PC-3 (cell line): ENCODE measurements at regions not wholly inside any gene's neighbourhood (a gene's known extent, or its start where the extent isn't known, plus 50 kb on each side); places are given as distances from the start of the nearest gene placed in this dataset.
"Not testable (repeated sequence)": the region's sequence is repeated elsewhere in the genome, so short reads cannot be mapped to it uniquely, and the experiment has no call there.

ENCODE experiments used
- EZH2 ChIP-seq: fragments of 300-600 bp; sonication (generic); IDR thresholded peaks from one replicate; pipeline ENCODE4 v1.6.1; 2017; ENCODE audit warnings: antibody characterized with exemption, mild to moderate bottlenecking, low read length; ENCODE audit not compliant: unreplicated experiment
- TF ChIP-seq, protein P1 (sequence below): fragments of 300-600 bp; sonication (generic); conservative IDR thresholded peaks from 2 replicates; pipeline ENCODE4 v1.5.1; 2017; ENCODE audit warnings: antibody characterized with exemption, low read depth, mild to moderate bottlenecking, low read length

DNA sequence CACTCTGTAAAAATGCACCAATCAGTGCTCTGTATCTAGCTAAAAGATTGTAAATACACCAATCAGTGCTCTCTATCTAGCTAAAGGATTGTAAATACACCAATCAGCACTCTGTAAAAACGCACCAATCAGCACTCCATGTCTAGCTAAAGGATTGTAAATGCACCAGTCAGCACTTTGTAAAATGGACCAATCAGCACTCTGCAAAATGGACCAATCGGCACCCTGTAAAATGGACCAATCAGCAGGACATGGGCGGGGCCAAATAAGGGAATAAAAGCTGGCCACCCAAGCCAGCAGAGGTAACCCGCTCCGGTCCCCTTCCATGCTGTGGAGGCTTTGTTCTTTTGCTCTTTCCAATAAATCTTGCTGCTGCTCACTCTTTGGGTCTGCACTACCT lies 140.7 kb downstream of the ELOVL4 start:
- TF ChIP-seq, protein P1, sequence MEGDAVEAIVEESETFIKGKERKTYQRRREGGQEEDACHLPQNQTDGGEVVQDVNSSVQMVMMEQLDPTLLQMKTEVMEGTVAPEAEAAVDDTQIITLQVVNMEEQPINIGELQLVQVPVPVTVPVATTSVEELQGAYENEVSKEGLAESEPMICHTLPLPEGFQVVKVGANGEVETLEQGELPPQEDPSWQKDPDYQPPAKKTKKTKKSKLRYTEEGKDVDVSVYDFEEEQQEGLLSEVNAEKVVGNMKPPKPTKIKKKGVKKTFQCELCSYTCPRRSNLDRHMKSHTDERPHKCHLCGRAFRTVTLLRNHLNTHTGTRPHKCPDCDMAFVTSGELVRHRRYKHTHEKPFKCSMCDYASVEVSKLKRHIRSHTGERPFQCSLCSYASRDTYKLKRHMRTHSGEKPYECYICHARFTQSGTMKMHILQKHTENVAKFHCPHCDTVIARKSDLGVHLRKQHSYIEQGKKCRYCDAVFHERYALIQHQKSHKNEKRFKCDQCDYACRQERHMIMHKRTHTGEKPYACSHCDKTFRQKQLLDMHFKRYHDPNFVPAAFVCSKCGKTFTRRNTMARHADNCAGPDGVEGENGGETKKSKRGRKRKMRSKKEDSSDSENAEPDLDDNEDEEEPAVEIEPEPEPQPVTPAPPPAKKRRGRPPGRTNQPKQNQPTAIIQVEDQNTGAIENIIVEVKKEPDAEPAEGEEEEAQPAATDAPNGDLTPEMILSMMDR: not testable (repeated sequence)
- not testable (repeated sequence) for TF ChIP-seq EZH2
